GM18502 (cell line): ENCODE measurements at regions not wholly inside any gene's neighbourhood (a gene's known extent, or its start where the extent isn't known, plus 50 kb on each side); places are given as distances from the start of the nearest gene placed in this dataset.
A peak's percentile ranks its signal among the peaks of the same experiment; 100 is the strongest.
"Not testable (repeated sequence)": the region's sequence is repeated elsewhere in the genome, so short reads cannot be mapped to it uniquely, and the experiment has no call there.

Experiments
- ATAC-seq: cut with Tn5 transposase; IDR thresholded peaks from one replicate; pipeline ENCODE4 v1.9.1; 2021; ENCODE audit warnings: mild to moderate bottlenecking; ENCODE audit not compliant: unreplicated experiment, poor library complexity

- ATAC-seq, result no peak
These were observed 332.6 kb upstream of the TPK1 start for GRCh38 chr7:145168427-145168826.

GRCh38 chr7:145156834-145157233 is 321.0 kb upstream of the TPK1 start:
- no peak for ATAC-seq

- no peak for ATAC-seq
These were observed 316.7 kb upstream of the TPK1 start for GRCh38 chr7:145152589-145152988.

- no peak for ATAC-seq
These were observed 315.8 kb upstream of the TPK1 start for GRCh38 chr7:145151676-145152075.

GRCh38 chr7:145147865-145148264 is 312.0 kb upstream of the TPK1 start:
- ATAC-seq, result no peak

- ATAC-seq, result no peak
These were observed 307.8 kb upstream of the TPK1 start for GRCh38 chr7:145143685-145144084.

GRCh38 chr7:145134377-145134776 is 298.5 kb upstream of the TPK1 start:
- ATAC-seq, result no peak

GRCh38 chr7:145123502-145123901 is 287.6 kb upstream of the TPK1 start:
- ATAC-seq, result no peak

- no peak for ATAC-seq
These were observed 270.1 kb upstream of the TPK1 start for GRCh38 chr7:145106001-145106400.

- no peak for ATAC-seq
These were observed 269.7 kb upstream of the TPK1 start for GRCh38 chr7:145105561-145105960.

GRCh38 chr7:145104400-145104799 is 268.5 kb upstream of the TPK1 start:
- ATAC-seq, result no peak

- ATAC-seq, result not testable (repeated sequence)
These were observed 266.3 kb upstream of the TPK1 start for GRCh38 chr7:145102199-145102598.

- no peak for ATAC-seq
These were observed 256.9 kb upstream of the TPK1 start for GRCh38 chr7:145092766-145093165.

- ATAC-seq, result no peak
These were observed 252.4 kb upstream of the TPK1 start for GRCh38 chr7:145088111-145088745.

- no peak for ATAC-seq
These were observed 246.7 kb upstream of the TPK1 start for GRCh38 chr7:145082366-145083161.

GRCh38 chr7:145065473-145065872 is 229.6 kb upstream of the TPK1 start:
- no peak for ATAC-seq

- ATAC-seq, result no peak
These were observed 228.3 kb upstream of the TPK1 start for GRCh38 chr7:145064114-145064513.

- ATAC-seq, result no peak
These were observed 217.9 kb upstream of the TPK1 start for GRCh38 chr7:145053781-145054180.

GRCh38 chr7:145050415-145050814 is 214.6 kb upstream of the TPK1 start:
- ATAC-seq, result no peak

- ATAC-seq, result peak; percentile 95
These were observed 201.0 kb upstream of the TPK1 start for GRCh38 chr7:145036604-145037405.

GRCh38 chr7:145031162-145031561 is 195.3 kb upstream of the TPK1 start:
- ATAC-seq, result no peak
